GM23248 (cell line): ENCODE measurements at regions not wholly inside any gene's neighbourhood (a gene's known extent, or its start where the extent isn't known, plus 50 kb on each side); places are given as distances from the start of the nearest gene placed in this dataset.
A peak's percentile ranks its signal among the peaks of the same experiment; 100 is the strongest.

Experiments
- DNase-seq: peaks from one replicate; pipeline ENCODE4 v3.0.0-alpha.2; 2015
- H2AFZ ChIP-seq: fragments of 200-600 bp; sonication (generic); 2 replicates; pipeline ENCODE4 v1.6.1; 2016; ENCODE audit warnings: antibody characterized with exemption
- H3F3A ChIP-seq: fragments of 200-600 bp; sonication (generic); 2 replicates; pipeline ENCODE4 v1.6.1; 2016; ENCODE audit warnings: mild to moderate bottlenecking, antibody characterized with exemption, mixed run types; ENCODE audit not compliant: insufficient read depth
- H3K27ac ChIP-seq: fragments of 200-600 bp; sonication (generic); 2 replicates; pipeline ENCODE4 v1.5.1; 2016; ENCODE audit warnings: mild to moderate bottlenecking
- H3K27me3 ChIP-seq: fragments of 200-600 bp; sonication (generic); replicated peaks from 2 replicates; pipeline ENCODE4 v1.6.1; 2016; ENCODE audit warnings: mild to moderate bottlenecking; ENCODE audit not compliant: insufficient read depth
- H3K36me3 ChIP-seq: fragments of 200-600 bp; sonication (generic); 2 replicates; pipeline ENCODE4 v1.6.1; 2016; ENCODE audit warnings: low read depth, mild to moderate bottlenecking
- H3K4me1 ChIP-seq: fragments of 200-600 bp; sonication (generic); 2 replicates; pipeline ENCODE4 v1.6.1; 2016; ENCODE audit warnings: mild to moderate bottlenecking; ENCODE audit not compliant: insufficient read depth
- H3K4me2 ChIP-seq: fragments of 200-600 bp; sonication (generic); one replicate; pipeline ENCODE4 v1.6.1; 2016; ENCODE audit warnings: mild to moderate bottlenecking; ENCODE audit not compliant: unreplicated experiment
- H3K4me3 ChIP-seq: fragments of 200-600 bp; sonication (generic); 2 replicates; pipeline ENCODE4 v1.5.1; 2016; ENCODE audit warnings: mild to moderate bottlenecking
- H3K79me2 ChIP-seq: fragments of 200-600 bp; sonication (generic); 2 replicates; pipeline ENCODE4 v1.6.1; 2016; ENCODE audit warnings: mild to moderate bottlenecking; ENCODE audit not compliant: insufficient read depth
- H3K9ac ChIP-seq: fragments of 200-600 bp; sonication (generic); 2 replicates; pipeline ENCODE4 v1.6.1; 2016; ENCODE audit warnings: mild to moderate bottlenecking
- H3K9me2 ChIP-seq: fragments of 200-600 bp; sonication (generic); 2 replicates; pipeline ENCODE4 v1.6.1; 2016; ENCODE audit warnings: mixed run types, mild to moderate bottlenecking, moderate library complexity; ENCODE audit not compliant: insufficient read depth
- H3K9me3 ChIP-seq: fragments of 200-600 bp; sonication (generic); one replicate; pipeline ENCODE4 v1.6.1; 2017; ENCODE audit warnings: low read depth
- H4K20me1 ChIP-seq: fragments of 200-600 bp; sonication (generic); 2 replicates; pipeline ENCODE4 v1.6.0; 2016; ENCODE audit not compliant: insufficient read depth
- EZH2 ChIP-seq: fragments of 200-600 bp; sonication (generic); IDR thresholded peaks from 2 replicates; pipeline ENCODE4 v1.6.1; 2018; ENCODE audit warnings: antibody characterized with exemption, mild to moderate bottlenecking; ENCODE audit not compliant: insufficient read depth, poor library complexity, severe bottlenecking
- EZH2phosphoT487 ChIP-seq: fragments of 200-600 bp; sonication (generic); IDR thresholded peaks from 2 replicates; pipeline ENCODE4 v1.6.1; 2018; ENCODE audit warnings: antibody characterized with exemption, moderate library complexity, mild to moderate bottlenecking, low read depth; ENCODE audit not compliant: insufficient read depth
- WGBS, 2 experiments: methylation state at CpG; one replicate each; pipeline ENCODE4 v1.1.6; 2015 to 2017; ENCODE audit warnings: low lambda C conversion rate in 2 of 2, low coverage in 1 of 2; ENCODE audit errors: missing lambda C conversion rate in 2 of 2; 5-methylcytosine and 5-hydroxymethylcytosine counted together
- in situ Hi-C: fragments of 300-500 bp; cut with MboI; formaldehyde crosslinking; loops from 2 replicates; pipeline ENCODE4 v1.15.0; 2020

- no peak for DNase-seq
- in situ Hi-C loops = no loop called here
- Histone ChIP-seq H3K4me3 (no peak overlapping the region), H3K9me2 (no peaks in the 10 kb centered on the region), H3K9me3 (no peaks in the 10 kb centered on the region), H3K4me2 (no peak overlapping the region), H3K9ac (no peak overlapping the region), H4K20me1 (no peaks in the 10 kb centered on the region), H2AFZ (no peak overlapping the region), H3K27me3 (no peaks in the 10 kb centered on the region), H3F3A (peaks cover 32% of the 10 kb centered on the region), H3K79me2 (no peaks in the 10 kb centered on the region), H3K4me1 (peaks cover 49% of the 10 kb centered on the region), H3K27ac (no peak overlapping the region), H3K36me3 (no peaks in the 10 kb centered on the region)
- TF ChIP-seq EZH2phosphoT487 (no peak), EZH2 (no peak)
- 92 to 95% methylated on average over 2 of the region's 2 CpGs for WGBS, 2 experiments
Observed at GRCh38 chr11:27207025-27207650, 155.9 kb downstream of the CCDC34 start.

GRCh38 chr11:27205779-27206570 is 157.0 kb downstream of the CCDC34 start:
- Histone ChIP-seq H3K4me3 (no peak overlapping the region), H3K27me3 (no peaks in the 10 kb centered on the region), H4K20me1 (no peaks in the 10 kb centered on the region), H3K4me1 (peaks cover 50% of the 10 kb centered on the region), H3K36me3 (no peaks in the 10 kb centered on the region), H2AFZ (no peak overlapping the region), H3K27ac (no peak overlapping the region), H3F3A (peaks cover 21% of the 10 kb centered on the region), H3K9ac (no peak overlapping the region), H3K4me2 (no peak overlapping the region), H3K9me2 (no peaks in the 10 kb centered on the region), H3K9me3 (no peaks in the 10 kb centered on the region), H3K79me2 (no peaks in the 10 kb centered on the region)
- in situ Hi-C loops = no loop called here
- no peak for DNase-seq
- TF ChIP-seq EZH2 (no peak), EZH2phosphoT487 (no peak)

DNA sequence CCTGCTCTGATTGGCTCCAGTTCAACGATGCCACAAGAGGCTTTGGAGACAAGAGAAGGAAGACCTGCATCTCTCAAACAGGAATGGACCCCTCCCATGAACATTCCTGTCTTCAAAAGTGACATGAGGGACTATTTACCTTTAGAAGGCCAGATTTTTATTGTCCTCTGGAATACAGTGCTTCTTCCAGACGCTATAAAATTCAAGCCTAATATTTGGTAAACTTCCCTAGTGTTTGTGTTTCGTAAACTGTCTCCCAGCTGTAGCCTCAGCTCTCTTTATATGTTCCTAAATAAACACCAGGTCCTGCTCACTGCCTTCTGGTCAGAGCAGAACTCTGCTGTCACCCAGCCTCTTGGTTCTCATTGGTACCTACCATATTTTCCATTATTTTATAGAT is 157.8 kb downstream of the CCDC34 start:
- H3K27me3 ChIP-seq = no peaks in the 10 kb centered on the region
- in situ Hi-C loops = no loop called here
- H3K9me3 ChIP-seq = no peaks in the 10 kb centered on the region
- no peaks in the 10 kb centered on the region for H3K9me2 ChIP-seq
- H3F3A ChIP-seq = peaks cover 16% of the 10 kb centered on the region
- H3K79me2 ChIP-seq = no peaks in the 10 kb centered on the region
- no peak overlapping the region for H2AFZ ChIP-seq
- TF ChIP-seq EZH2 (no peak), EZH2phosphoT487 (no peak)
- no peaks in the 10 kb centered on the region for H3K36me3 ChIP-seq
- no peak overlapping the region for H3K4me3 ChIP-seq
- no peak overlapping the region for H3K27ac ChIP-seq
- no peak overlapping the region for H3K9ac ChIP-seq
- no peak overlapping the region for H3K4me2 ChIP-seq
- peaks cover 45% of the 10 kb centered on the region for H3K4me1 ChIP-seq
- no peak for DNase-seq
- WGBS, 2 experiments = 37 to 40% methylated on average over 3 of the region's 3 CpGs
- H4K20me1 ChIP-seq = no peaks in the 10 kb centered on the region

DNA sequence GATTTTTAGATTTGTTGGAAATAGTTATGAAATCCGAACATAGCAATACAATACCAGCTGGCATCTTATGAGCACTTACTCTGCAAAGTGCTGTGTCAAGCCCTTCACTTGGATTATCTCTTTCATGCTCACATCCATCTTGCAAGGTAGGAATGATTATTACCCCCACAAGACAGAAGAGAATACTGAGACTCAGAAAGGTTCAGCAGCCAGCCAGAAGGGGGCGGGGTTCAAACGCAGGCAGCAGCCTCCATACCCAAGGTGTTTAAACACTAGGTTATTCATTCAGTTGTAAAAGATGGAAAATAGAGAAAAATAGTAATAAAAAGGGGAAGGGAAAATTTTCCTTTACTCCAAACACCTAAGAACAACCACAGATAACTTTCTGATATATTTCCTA is 158.5 kb downstream of the CCDC34 start:
- Histone ChIP-seq H3K79me2 (no peaks in the 10 kb centered on the region), H3K9me2 (no peaks in the 10 kb centered on the region), H3K27ac (no peak overlapping the region), H4K20me1 (no peaks in the 10 kb centered on the region), H3K36me3 (no peaks in the 10 kb centered on the region), H3F3A (peaks cover 11% of the 10 kb centered on the region), H3K4me1 (peaks cover 40% of the 10 kb centered on the region), H3K27me3 (no peaks in the 10 kb centered on the region), H3K4me3 (no peak overlapping the region), H2AFZ (no peak overlapping the region), H3K9ac (no peak overlapping the region), H3K9me3 (no peaks in the 10 kb centered on the region), H3K4me2 (no peak overlapping the region)
- TF ChIP-seq EZH2phosphoT487 (no peak), EZH2 (no peak)
- peak; percentile 49 for DNase-seq
- WGBS, 2 experiments = 16 to 21% methylated on average over 3 of the region's 3 CpGs
- in situ Hi-C loops = no loop called here
